Keratinocyte (primary cell): ENCODE measurements at regions not wholly inside any gene's neighbourhood (a gene's known extent, or its start where the extent isn't known, plus 50 kb on each side); places are given as distances from the start of the nearest gene placed in this dataset.

ENCODE experiments used
- DNase-seq: peaks from one replicate; pipeline ENCODE4 v3.0.0-alpha.2; 2011; ENCODE audit warnings: low read depth, missing footprints, low spot score
- FAIRE-seq: peaks from 2 replicates; lab custom pipeline; 2011; peaks lifted over from hg19 to GRCh38; lab: Jason Lieb, UNC
- H2AFZ ChIP-seq: 2 replicates; pipeline ENCODE4 v1.6.0; 2012; ENCODE audit warnings: low read length, control low read depth, inconsistent platforms; ENCODE audit not compliant: control insufficient read depth
- H3K27ac ChIP-seq: 2 replicates; pipeline ENCODE4 v1.5.1; 2011; ENCODE audit warnings: low read length; ENCODE audit not compliant: control insufficient read depth, insufficient read depth
- H3K27me3 ChIP-seq: 3 replicates; pipeline ENCODE4 v1.6.0; 2011; ENCODE audit warnings: low read length; ENCODE audit not compliant: control insufficient read depth, insufficient read depth; ENCODE audit errors: extremely low read depth
- H3K36me3 ChIP-seq, 2 experiments: 2 replicates in 1 of 2; 3 replicates in 1 of 2; pipeline ENCODE4 v1.5.1; 2011; ENCODE audit warnings: low read length in 2 of 2, mild to moderate bottlenecking in 1 of 2; ENCODE audit not compliant: control insufficient read depth in 2 of 2, insufficient read depth in 2 of 2; ENCODE audit errors: extremely low read depth in 1 of 2
- H3K4me1 ChIP-seq: 3 replicates; pipeline ENCODE4 v1.5.1; 2011; ENCODE audit warnings: low read length; ENCODE audit not compliant: control insufficient read depth, insufficient read depth; ENCODE audit errors: extremely low read depth
- H3K4me2 ChIP-seq: 3 replicates; pipeline ENCODE4 v1.6.0; 2011; ENCODE audit warnings: low read depth, low read length; ENCODE audit not compliant: control insufficient read depth, insufficient read depth; ENCODE audit errors: extremely low read depth
- H3K4me3 ChIP-seq, 3 experiments: fragments of 200-600 bp in 1 of 3; sonication (generic) in 1 of 3; 2 replicates in 2 of 3; 3 replicates in 1 of 3; pipeline ENCODE4 v1.5.1; 2011 to 2016; ENCODE audit warnings: low read length in 3 of 3, mild to moderate bottlenecking in 3 of 3, control low read depth in 2 of 3, inconsistent platforms in 1 of 3, low read depth in 1 of 3, mixed read lengths in 1 of 3, mixed run types in 1 of 3, moderate library complexity in 1 of 3; ENCODE audit not compliant: control insufficient read depth in 2 of 3, insufficient read depth in 2 of 3; ENCODE audit errors: extremely low read depth in 1 of 3
- H3K79me2 ChIP-seq: 2 replicates; pipeline ENCODE4 v1.6.0; 2012; ENCODE audit warnings: low read length; ENCODE audit not compliant: control insufficient read depth, insufficient read depth
- H3K9ac ChIP-seq: 3 replicates; pipeline ENCODE4 v1.6.0; 2011; ENCODE audit warnings: low read length; ENCODE audit not compliant: control insufficient read depth, insufficient read depth; ENCODE audit errors: extremely low read depth
- H3K9me1 ChIP-seq: 3 replicates; pipeline ENCODE4 v1.6.0; 2011; ENCODE audit warnings: low read length; ENCODE audit not compliant: control insufficient read depth, insufficient read depth; ENCODE audit errors: extremely low read depth
- H3K9me3 ChIP-seq: 2 replicates; pipeline ENCODE4 v1.5.1; 2012; ENCODE audit warnings: low read depth, low read length; ENCODE audit not compliant: control insufficient read depth
- H4K20me1 ChIP-seq: 3 replicates; pipeline ENCODE4 v1.6.0; 2011; ENCODE audit warnings: low read length; ENCODE audit not compliant: control insufficient read depth, insufficient read depth; ENCODE audit errors: extremely low read depth
- EZH2 ChIP-seq: IDR thresholded peaks from one replicate; pipeline ENCODE4 v1.6.1; 2012; ENCODE audit warnings: inconsistent platforms, mild to moderate bottlenecking, low read length, moderate library complexity
- dilution Hi-C: fragments of 300-500 bp; cut with MboI; formaldehyde crosslinking; loops from one replicate; pipeline ENCODE4 v1.7.0; 2020; ENCODE audit warnings: low sequenced_read_pairs; ENCODE audit not compliant: extremely low pct_ligation_motif_present
- TF ChIP-seq, protein P1 (sequence below), 3 experiments: IDR thresholded peaks in 1 of 3; conservative IDR thresholded peaks in 1 of 3; optimal IDR thresholded peaks in 1 of 3; 2 replicates in 2 of 3; 3 replicates in 1 of 3; pipeline versions ENCODE3 to v1.5.1; 2011; ENCODE audit warnings: low read length in 3 of 3, mild to moderate bottlenecking in 3 of 3, moderate library complexity in 2 of 3, control low read depth in 1 of 3, inconsistent platforms in 1 of 3; ENCODE audit not compliant: insufficient read depth in 2 of 3; ENCODE audit errors: extremely low read depth in 1 of 3

DNA sequence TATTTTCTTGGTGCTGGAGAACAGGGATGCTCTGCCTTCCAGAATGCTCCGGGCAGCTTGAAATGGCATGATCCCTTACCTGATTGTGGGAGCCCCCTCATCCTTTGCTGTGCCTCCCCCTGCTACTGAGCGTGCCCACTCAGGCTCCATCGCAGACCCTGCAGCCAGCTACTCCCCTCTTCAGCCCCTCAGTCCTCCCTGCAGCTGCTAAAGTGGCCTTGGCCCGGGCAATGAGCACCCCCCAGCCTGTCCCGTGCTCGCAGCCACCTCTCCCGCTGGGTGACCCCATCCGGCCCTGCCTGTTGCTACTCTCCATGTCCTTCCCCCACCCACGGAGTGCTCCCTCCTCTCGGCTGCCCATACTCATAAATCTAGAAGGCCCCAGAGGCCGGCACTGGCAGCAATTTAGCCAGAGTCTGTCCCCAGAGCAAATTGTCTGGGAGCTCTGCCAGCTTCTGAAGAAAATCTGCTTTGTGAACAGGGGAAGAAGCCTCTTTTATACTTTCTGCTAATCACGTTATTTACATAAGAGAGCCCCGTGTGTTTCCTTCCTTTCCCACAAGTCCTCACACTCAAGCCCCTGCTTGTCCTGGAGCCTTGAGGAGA is 143.7 kb upstream of the FRMD6 start:
- H3K4me2 ChIP-seq, result peak overlapping the region; percentile 45
- no peaks in the 10 kb centered on the region for H3K9me3 ChIP-seq
- no peaks in the 10 kb centered on the region for H3K27me3 ChIP-seq
- H3K79me2 ChIP-seq, result peaks cover 97% of the 10 kb centered on the region
- no peaks in the 10 kb centered on the region for H4K20me1 ChIP-seq
- FAIRE-seq, result no peak
- H3K4me1 ChIP-seq, result peaks cover 22% of the 10 kb centered on the region
- no peak for TF ChIP-seq EZH2
- TF ChIP-seq, protein P1, sequence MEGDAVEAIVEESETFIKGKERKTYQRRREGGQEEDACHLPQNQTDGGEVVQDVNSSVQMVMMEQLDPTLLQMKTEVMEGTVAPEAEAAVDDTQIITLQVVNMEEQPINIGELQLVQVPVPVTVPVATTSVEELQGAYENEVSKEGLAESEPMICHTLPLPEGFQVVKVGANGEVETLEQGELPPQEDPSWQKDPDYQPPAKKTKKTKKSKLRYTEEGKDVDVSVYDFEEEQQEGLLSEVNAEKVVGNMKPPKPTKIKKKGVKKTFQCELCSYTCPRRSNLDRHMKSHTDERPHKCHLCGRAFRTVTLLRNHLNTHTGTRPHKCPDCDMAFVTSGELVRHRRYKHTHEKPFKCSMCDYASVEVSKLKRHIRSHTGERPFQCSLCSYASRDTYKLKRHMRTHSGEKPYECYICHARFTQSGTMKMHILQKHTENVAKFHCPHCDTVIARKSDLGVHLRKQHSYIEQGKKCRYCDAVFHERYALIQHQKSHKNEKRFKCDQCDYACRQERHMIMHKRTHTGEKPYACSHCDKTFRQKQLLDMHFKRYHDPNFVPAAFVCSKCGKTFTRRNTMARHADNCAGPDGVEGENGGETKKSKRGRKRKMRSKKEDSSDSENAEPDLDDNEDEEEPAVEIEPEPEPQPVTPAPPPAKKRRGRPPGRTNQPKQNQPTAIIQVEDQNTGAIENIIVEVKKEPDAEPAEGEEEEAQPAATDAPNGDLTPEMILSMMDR (optimal IDR thresholded peaks at IDR 0.05 in 1 of 3, IDR thresholded peaks at IDR 0.05 in 1 of 3, conservative IDR thresholded peaks at IDR 0.05 in 1 of 3; ENCODE audit: extremely low read depth in 1 of 3, insufficient read depth in 2 of 3, low read length in 3 of 3), result no peak
- H3K27ac ChIP-seq, result peak overlapping the region; percentile 43
- H3K36me3 ChIP-seq, result peaks cover 8 to 30% of the 10 kb centered on the region in 2 experiments
- no peak for DNase-seq
- peak overlapping the region; percentile 45 for H3K9ac ChIP-seq
- peaks cover 6% of the 10 kb centered on the region for H3K9me1 ChIP-seq
- dilution Hi-C loops, result no loop called here
- H3K4me3 ChIP-seq, result no peak overlapping the region
- H2AFZ ChIP-seq, result no peak overlapping the region

DNA sequence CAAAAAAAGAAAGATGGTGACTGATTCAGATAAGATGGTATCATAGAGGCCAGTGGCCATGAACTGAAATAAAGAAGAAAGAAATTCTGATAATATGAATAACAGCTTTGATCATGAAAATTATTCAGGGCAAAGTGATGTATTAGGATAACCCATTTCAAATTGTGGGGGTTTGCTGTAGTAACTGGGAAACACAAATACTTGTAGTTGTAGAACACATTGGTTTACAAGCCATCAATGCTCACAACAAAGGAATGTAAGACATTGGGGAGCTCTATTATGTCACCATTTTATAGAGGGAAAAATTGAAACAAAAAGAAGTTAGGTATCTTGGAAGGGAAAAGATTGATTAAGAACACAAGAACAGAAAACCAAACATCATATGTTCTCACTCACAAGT is 140.4 kb upstream of the FRMD6 start:
- no peaks in the 10 kb centered on the region for H3K9me3 ChIP-seq
- peaks cover 17 to 31% of the 10 kb centered on the region in 2 experiments for H3K36me3 ChIP-seq
- no peak overlapping the region for H3K27ac ChIP-seq
- no peaks in the 10 kb centered on the region for H4K20me1 ChIP-seq
- no peak overlapping the region for H3K4me3 ChIP-seq
- TF ChIP-seq, protein P1 (optimal IDR thresholded peaks at IDR 0.05 in 1 of 3, IDR thresholded peaks at IDR 0.05 in 1 of 3, conservative IDR thresholded peaks at IDR 0.05 in 1 of 3; ENCODE audit: extremely low read depth in 1 of 3, insufficient read depth in 2 of 3, low read length in 3 of 3), result no peak
- no peak for TF ChIP-seq EZH2
- peaks cover 95% of the 10 kb centered on the region for H3K79me2 ChIP-seq
- peaks cover 10% of the 10 kb centered on the region for H3K4me1 ChIP-seq
- no peak overlapping the region for H3K9ac ChIP-seq
- H2AFZ ChIP-seq, result no peak overlapping the region
- FAIRE-seq (no peak), DNase-seq (no peak)
- no peaks in the 10 kb centered on the region for H3K9me1 ChIP-seq
- no peaks in the 10 kb centered on the region for H3K27me3 ChIP-seq
- dilution Hi-C loops, result no loop called here
- H3K4me2 ChIP-seq, result no peak overlapping the region
